Subcutaneous abdominal adipose tissue (tissue), 5 donors: ENCODE measurements at regions not wholly inside any gene's neighbourhood (a gene's known extent, or its start where the extent isn't known, plus 50 kb on each side); places are given as distances from the start of the nearest gene placed in this dataset.
"Not testable (repeated sequence)": the region's sequence is repeated elsewhere in the genome, so short reads cannot be mapped to it uniquely, and the experiment has no call there.

Experiments used
- H3K27ac ChIP-seq: one replicate; pipeline ENCODE4 v1.7.0; 2013; ENCODE audit warnings: low read depth, mild to moderate bottlenecking, inconsistent platforms, low read length, moderate library complexity
- H3K27me3 ChIP-seq, 5 donors: one replicate each; pipeline ENCODE4 v1.7.0; 2013; ENCODE audit warnings: low read length in 5 of 5, inconsistent platforms in 1 of 5; ENCODE audit not compliant: control insufficient read depth in 5 of 5, insufficient read depth in 4 of 5
- H3K36me3 ChIP-seq, 5 donors: one replicate each; pipeline ENCODE4 v1.7.0; 2013; ENCODE audit warnings: low read length in 5 of 5; ENCODE audit not compliant: control insufficient read depth in 5 of 5, insufficient read depth in 5 of 5
- H3K4me1 ChIP-seq, 5 donors: one replicate each; pipeline ENCODE4 v1.7.0; 2013; ENCODE audit warnings: low read length in 5 of 5, mild to moderate bottlenecking in 3 of 5, moderate library complexity in 1 of 5; ENCODE audit not compliant: control insufficient read depth in 5 of 5, insufficient read depth in 5 of 5
- H3K4me3 ChIP-seq, 5 donors: one replicate each; pipeline ENCODE4 v1.7.0; 2013; ENCODE audit warnings: low read length in 5 of 5, low read depth in 1 of 5
- H3K9ac ChIP-seq, 5 donors: one replicate each; pipeline ENCODE4 v1.7.0; 2013; ENCODE audit warnings: low read length in 5 of 5, mild to moderate bottlenecking in 4 of 5, moderate library complexity in 3 of 5
- H3K9me3 ChIP-seq, 5 donors: one replicate each; pipeline ENCODE4 v1.7.0; 2013; ENCODE audit warnings: low read length in 5 of 5; ENCODE audit not compliant: control insufficient read depth in 5 of 5
- donor health status: healthy.
- donor health status: healthy.
- donor health status: healthy.
- donor health status: healthy.
- donor health status: healthy.

GRCh38 chr9:92203887-92204286, 88.7 kb upstream of the SPTLC1 start:
- not testable (repeated sequence) for H3K4me3 ChIP-seq, H3K27me3 ChIP-seq, H3K9me3 ChIP-seq, H3K27ac ChIP-seq, H3K4me1 ChIP-seq, H3K36me3 ChIP-seq, H3K9ac ChIP-seq

- not testable (repeated sequence) for H3K27me3 ChIP-seq, H3K4me1 ChIP-seq, H3K36me3 ChIP-seq, H3K4me3 ChIP-seq, H3K9me3 ChIP-seq, H3K27ac ChIP-seq, H3K9ac ChIP-seq
These were observed 83.0 kb upstream of the SPTLC1 start for GRCh38 chr9:92198237-92198636.

GRCh38 chr9:92196909-92197308, 81.7 kb upstream of the SPTLC1 start:
- H3K9ac ChIP-seq: no peak overlapping the region
- H3K4me1 ChIP-seq: no peaks in the 10 kb centered on the region
- no peaks in the 10 kb centered on the region for H3K27me3 ChIP-seq
- no peak overlapping the region for H3K27ac ChIP-seq
- H3K4me3 ChIP-seq: no peak overlapping the region
- peaks cover 0 to 4% (median 0%) of the 10 kb centered on the region in 5 donors for H3K9me3 ChIP-seq
- H3K36me3 ChIP-seq: no peaks in the 10 kb centered on the region

- H3K27ac ChIP-seq: no peak overlapping the region
- peaks cover 0 to 4% (median 0%) of the 10 kb centered on the region in 5 donors for H3K9me3 ChIP-seq
- no peak overlapping the region for H3K9ac ChIP-seq
- no peaks in the 10 kb centered on the region for H3K4me1 ChIP-seq
- H3K27me3 ChIP-seq: no peaks in the 10 kb centered on the region
- no peak overlapping the region for H3K4me3 ChIP-seq
- H3K36me3 ChIP-seq: no peaks in the 10 kb centered on the region
These were observed 81.2 kb upstream of the SPTLC1 start for GRCh38 chr9:92196400-92196799.

- Histone ChIP-seq H3K36me3 (no peaks in the 10 kb centered on the region), H3K4me3 (no peak overlapping the region)
These were observed 76.6 kb upstream of the SPTLC1 start for GRCh38 chr9:92191801-92192200.

GRCh38 chr9:92190536-92190790, 75.2 kb upstream of the SPTLC1 start:
- Histone ChIP-seq H3K4me1 (peaks cover 0 to 4% (median 0%) of the 10 kb centered on the region in 5 donors), H3K27ac (no peak overlapping the region)

More at GRCh38 chr9:92191801-92192200, 76.6 kb upstream of the SPTLC1 start:
- H3K9me3 ChIP-seq: peaks cover 0 to 3% (median 0%) of the 10 kb centered on the region in 5 donors
- no peak overlapping the region for H3K27ac ChIP-seq
- H3K4me1 ChIP-seq: peaks cover 0 to 4% (median 0%) of the 10 kb centered on the region in 5 donors
- no peak overlapping the region for H3K9ac ChIP-seq
- H3K27me3 ChIP-seq: peaks cover 5 to 19% (median 8%) of the 10 kb centered on the region in 5 donors

GRCh38 chr9:92189782-92190535, 74.7 kb upstream of the SPTLC1 start:
- Histone ChIP-seq H3K27me3 (peaks cover 5 to 19% (median 8%) of the 10 kb centered on the region in 5 donors), H3K4me3 (no peak overlapping the region), H3K9me3 (no peaks in the 10 kb centered on the region), H3K36me3 (no peaks in the 10 kb centered on the region), H3K9ac (no peak overlapping the region), H3K4me1 (peaks cover 0 to 4% (median 0%) of the 10 kb centered on the region in 5 donors), H3K27ac (no peak overlapping the region)

More at GRCh38 chr9:92190536-92190790, 75.2 kb upstream of the SPTLC1 start:
- H3K9me3 ChIP-seq: no peaks in the 10 kb centered on the region
- no peak overlapping the region for H3K4me3 ChIP-seq
- H3K27me3 ChIP-seq: peaks cover 5 to 19% (median 8%) of the 10 kb centered on the region in 5 donors
- H3K36me3 ChIP-seq: no peaks in the 10 kb centered on the region
- no peak overlapping the region for H3K9ac ChIP-seq

- no peak overlapping the region for H3K27ac ChIP-seq
- H3K4me3 ChIP-seq: no peak overlapping the region
- H3K27me3 ChIP-seq: peaks cover 5 to 19% (median 8%) of the 10 kb centered on the region in 5 donors
- no peaks in the 10 kb centered on the region for H3K9me3 ChIP-seq
- peaks cover 0 to 4% (median 0%) of the 10 kb centered on the region in 5 donors for H3K4me1 ChIP-seq
- H3K36me3 ChIP-seq: no peaks in the 10 kb centered on the region
- H3K9ac ChIP-seq: no peak overlapping the region
These were observed 74.0 kb upstream of the SPTLC1 start for GRCh38 chr9:92188969-92189781.

- Histone ChIP-seq H3K36me3 (no peaks in the 10 kb centered on the region), H3K4me3 (no peak overlapping the region), H3K27ac (no peak overlapping the region), H3K27me3 (peaks cover 6 to 19% (median 9%) of the 10 kb centered on the region in 5 donors), H3K9me3 (no peaks in the 10 kb centered on the region), H3K4me1 (peaks cover 0 to 4% (median 0%) of the 10 kb centered on the region in 5 donors), H3K9ac (no peak overlapping the region)
These were observed 72.9 kb upstream of the SPTLC1 start for GRCh38 chr9:92187989-92188714.

GRCh38 chr9:92187390-92187789, 72.2 kb upstream of the SPTLC1 start:
- H3K27ac ChIP-seq: no peak overlapping the region
- H3K36me3 ChIP-seq: no peaks in the 10 kb centered on the region
- no peak overlapping the region for H3K9ac ChIP-seq
- no peak overlapping the region for H3K4me3 ChIP-seq
- H3K4me1 ChIP-seq: peaks cover 0 to 4% (median 0%) of the 10 kb centered on the region in 5 donors
- H3K9me3 ChIP-seq: no peaks in the 10 kb centered on the region
- peaks cover 6 to 19% (median 9%) of the 10 kb centered on the region in 5 donors for H3K27me3 ChIP-seq
